Astrocyte (in vitro differentiated cells and primary cell): ENCODE measurements at regions not wholly inside any gene's neighbourhood (a gene's known extent, or its start where the extent isn't known, plus 50 kb on each side); places are given as distances from the start of the nearest gene placed in this dataset.

Experiments
- DNase-seq: peaks from one replicate; pipeline ENCODE4 v3.0.0-alpha.2; 2010; ENCODE audit warnings: low read depth
- FAIRE-seq: peaks from 2 replicates; lab custom pipeline; 2011; peaks lifted over from hg19 to GRCh38; lab: Jason Lieb, UNC
- H2AFZ ChIP-seq: 2 replicates; pipeline ENCODE4 v1.6.0; 2012; ENCODE audit warnings: low read depth, low read length, inconsistent platforms
- H3K27ac ChIP-seq: 2 replicates; pipeline ENCODE4 v1.5.1; 2011; ENCODE audit warnings: low read depth, low read length, inconsistent platforms
- H3K27me3 ChIP-seq: 2 replicates; pipeline ENCODE4 v1.6.0; 2011; ENCODE audit warnings: low read length, inconsistent platforms; ENCODE audit not compliant: insufficient read depth
- H3K36me3 ChIP-seq: 2 replicates; pipeline ENCODE4 v1.5.1; 2011; ENCODE audit warnings: low read length, inconsistent platforms; ENCODE audit not compliant: insufficient read depth
- H3K4me1 ChIP-seq: 2 replicates; pipeline ENCODE4 v1.5.1; 2011; ENCODE audit warnings: low read length, inconsistent platforms; ENCODE audit not compliant: insufficient read depth
- H3K4me2 ChIP-seq: 2 replicates; pipeline ENCODE4 v1.6.0; 2012; ENCODE audit warnings: low read length, inconsistent platforms
- H3K4me3 ChIP-seq: 2 replicates; pipeline ENCODE4 v1.5.1; 2011; ENCODE audit warnings: low read depth, mild to moderate bottlenecking, low read length, inconsistent platforms; ENCODE audit not compliant: insufficient read depth
- H3K79me2 ChIP-seq: 2 replicates; pipeline ENCODE4 v1.6.0; 2012; ENCODE audit warnings: mild to moderate bottlenecking, low read length, inconsistent platforms; ENCODE audit not compliant: insufficient read depth
- H3K9ac ChIP-seq: 2 replicates; pipeline ENCODE4 v1.6.0; 2012; ENCODE audit warnings: mild to moderate bottlenecking, low read length, inconsistent platforms
- H3K9me3 ChIP-seq: 2 replicates; pipeline ENCODE4 v1.5.1; 2012; ENCODE audit warnings: low read depth, mild to moderate bottlenecking, low read length, inconsistent platforms; ENCODE audit not compliant: insufficient read depth
- H4K20me1 ChIP-seq: 2 replicates; pipeline ENCODE4 v1.6.0; 2012; ENCODE audit warnings: low read length, inconsistent platforms; ENCODE audit not compliant: insufficient read depth
- H3K27ac Mint-ChIP-seq: one replicate; pipeline ENCODE4 v1.8.0; 2021; ENCODE audit warnings: mild to moderate bottlenecking, mixed read lengths; ENCODE audit not compliant: unreplicated experiment
- H3K27me3 Mint-ChIP-seq: one replicate; pipeline ENCODE4 v1.8.0; 2021; ENCODE audit warnings: low read depth, mixed read lengths; ENCODE audit not compliant: unreplicated experiment
- H3K36me3 Mint-ChIP-seq: one replicate; pipeline ENCODE4 v1.8.0; 2021; ENCODE audit warnings: low read depth, mixed read lengths; ENCODE audit not compliant: unreplicated experiment
- H3K4me1 Mint-ChIP-seq: one replicate; pipeline ENCODE4 v1.8.0; 2021; ENCODE audit warnings: low read depth, mixed read lengths; ENCODE audit not compliant: unreplicated experiment
- H3K4me3 Mint-ChIP-seq: one replicate; pipeline ENCODE4 v1.8.0; 2021; ENCODE audit warnings: mild to moderate bottlenecking, moderate library complexity, mixed read lengths; ENCODE audit not compliant: unreplicated experiment
- H3K9me3 Mint-ChIP-seq: one replicate; pipeline ENCODE4 v1.8.0; 2021; ENCODE audit warnings: mild to moderate bottlenecking, mixed read lengths; ENCODE audit not compliant: unreplicated experiment
- CTCF ChIP-seq: IDR thresholded peaks from 2 replicates; pipeline ENCODE4 v1.5.1; 2011; ENCODE audit warnings: low read depth, mild to moderate bottlenecking, inconsistent platforms, low read length, moderate library complexity; ENCODE audit not compliant: insufficient read depth
- EZH2 ChIP-seq: IDR thresholded peaks from 2 replicates; pipeline ENCODE4 v1.6.1; 2012; ENCODE audit warnings: mild to moderate bottlenecking, low read length, inconsistent platforms; ENCODE audit not compliant: insufficient read depth

- Mint-ChIP-seq H3K36me3 (no peaks in the 10 kb centered on the region), H3K4me1 (peaks cover 30% of the 10 kb centered on the region), H3K4me3 (no peak overlapping the region), H3K27ac (peak overlapping the region; percentile 63), H3K9me3 (no peaks in the 10 kb centered on the region), H3K27me3 (no peaks in the 10 kb centered on the region)
- Histone ChIP-seq H3K9me3 (no peaks in the 10 kb centered on the region), H3K27ac (peak overlapping the region; percentile 84), H3K27me3 (no peaks in the 10 kb centered on the region), H3K4me1 (peaks cover 42% of the 10 kb centered on the region), H3K4me3 (no peak overlapping the region), H3K79me2 (no peaks in the 10 kb centered on the region), H3K4me2 (peak overlapping the region; percentile 74), H3K36me3 (no peaks in the 10 kb centered on the region), H3K9ac (peak overlapping the region; percentile 53), H4K20me1 (no peaks in the 10 kb centered on the region), H2AFZ (no peak overlapping the region)
- TF ChIP-seq EZH2 (no peak), CTCF (no peak)
- peak; percentile 100 for FAIRE-seq
- peak; percentile 99 for DNase-seq
Observed at GRCh38 chr3:34012102-34012461, 213.7 kb downstream of the PDCD6IP start.

- DNase-seq (no peak), FAIRE-seq (no peak)
- peaks cover 31% of the 10 kb centered on the region for H3K4me1 ChIP-seq
- Mint-ChIP-seq H3K4me1 (peaks cover 20% of the 10 kb centered on the region), H3K36me3 (no peaks in the 10 kb centered on the region), H3K27ac (no peak overlapping the region), H3K9me3 (no peaks in the 10 kb centered on the region), H3K4me3 (no peak overlapping the region), H3K27me3 (no peaks in the 10 kb centered on the region)
- H3K36me3 ChIP-seq = no peaks in the 10 kb centered on the region
- TF ChIP-seq CTCF (no peak), EZH2 (no peak)
- H3K9me3 ChIP-seq = no peaks in the 10 kb centered on the region
- no peak overlapping the region for H3K4me2 ChIP-seq
- H3K4me3 ChIP-seq = no peak overlapping the region
- H3K27me3 ChIP-seq = no peaks in the 10 kb centered on the region
- H3K27ac ChIP-seq = no peak overlapping the region
- no peak overlapping the region for H2AFZ ChIP-seq
- H3K79me2 ChIP-seq = no peaks in the 10 kb centered on the region
- no peaks in the 10 kb centered on the region for H4K20me1 ChIP-seq
- no peak overlapping the region for H3K9ac ChIP-seq
Observed at GRCh38 chr3:34013818-34014570, 215.6 kb downstream of the PDCD6IP start.
